ENCODE measurements at regions not wholly inside any gene's neighbourhood (a gene's known extent, or its start where the extent isn't known, plus 50 kb on each side); places are given as distances from the start of the nearest gene placed in this dataset.

GRCh38 chr4:124455671-124456070, 256.9 kb downstream of the ANKRD50 start:
- TF ChIP-seq CTCF (IDR thresholded peaks at IDR 0.05): no peak
- no peak for TF ChIP-seq POLR2A (IDR thresholded peaks at IDR 0.05)

All from esophagus squamous epithelium (tissue), 4 donors.